ENCODE measurements at regions not wholly inside any gene's neighbourhood (a gene's known extent, or its start where the extent isn't known, plus 50 kb on each side); places are given as distances from the start of the nearest gene placed in this dataset.

- TF ChIP-seq, protein P1, sequence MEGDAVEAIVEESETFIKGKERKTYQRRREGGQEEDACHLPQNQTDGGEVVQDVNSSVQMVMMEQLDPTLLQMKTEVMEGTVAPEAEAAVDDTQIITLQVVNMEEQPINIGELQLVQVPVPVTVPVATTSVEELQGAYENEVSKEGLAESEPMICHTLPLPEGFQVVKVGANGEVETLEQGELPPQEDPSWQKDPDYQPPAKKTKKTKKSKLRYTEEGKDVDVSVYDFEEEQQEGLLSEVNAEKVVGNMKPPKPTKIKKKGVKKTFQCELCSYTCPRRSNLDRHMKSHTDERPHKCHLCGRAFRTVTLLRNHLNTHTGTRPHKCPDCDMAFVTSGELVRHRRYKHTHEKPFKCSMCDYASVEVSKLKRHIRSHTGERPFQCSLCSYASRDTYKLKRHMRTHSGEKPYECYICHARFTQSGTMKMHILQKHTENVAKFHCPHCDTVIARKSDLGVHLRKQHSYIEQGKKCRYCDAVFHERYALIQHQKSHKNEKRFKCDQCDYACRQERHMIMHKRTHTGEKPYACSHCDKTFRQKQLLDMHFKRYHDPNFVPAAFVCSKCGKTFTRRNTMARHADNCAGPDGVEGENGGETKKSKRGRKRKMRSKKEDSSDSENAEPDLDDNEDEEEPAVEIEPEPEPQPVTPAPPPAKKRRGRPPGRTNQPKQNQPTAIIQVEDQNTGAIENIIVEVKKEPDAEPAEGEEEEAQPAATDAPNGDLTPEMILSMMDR (IDR thresholded peaks at IDR 0.05 in 4 of 5, conservative IDR thresholded peaks at IDR 0.05 in 1 of 5): no peak
- no peak for TF ChIP-seq POLR2A (IDR thresholded peaks at IDR 0.05)
These were observed 415.5 kb downstream of the NR2F1-AS1 start for GRCh38 chr5:93165559-93165958.
